GM12891 (cell line): ENCODE measurements at regions not wholly inside any gene's neighbourhood (a gene's known extent, or its start where the extent isn't known, plus 50 kb on each side); places are given as distances from the start of the nearest gene placed in this dataset.
"Not testable (repeated sequence)": the region's sequence is repeated elsewhere in the genome, so short reads cannot be mapped to it uniquely, and the experiment has no call there.

Experiments used
- DNase-seq: peaks from one replicate; pipeline ENCODE4 v3.0.0; 2011; ENCODE audit warnings: low spot score; ENCODE audit not compliant: insufficient read length
- FAIRE-seq: peaks from 2 replicates; lab custom pipeline; 2011; peaks lifted over from hg19 to GRCh38; lab: Jason Lieb, UNC
- PAX5 ChIP-seq: IDR thresholded peaks from 2 replicates; pipeline ENCODE4 v1.6.1; 2011; ENCODE audit warnings: low read length, moderate library complexity, mild to moderate bottlenecking; ENCODE audit not compliant: insufficient read depth, severe bottlenecking
- POLR2A ChIP-seq: IDR thresholded peaks from 2 replicates; pipeline ENCODE4 v1.6.1; 2011; ENCODE audit warnings: low read depth, low read length, control low read depth
- POLR2AphosphoS5 ChIP-seq: IDR thresholded peaks from 2 replicates; pipeline ENCODE4 v1.6.1; 2011; ENCODE audit warnings: low read depth, low read length, control low read depth
- POU2F2 ChIP-seq: IDR thresholded peaks from 2 replicates; pipeline ENCODE4 v1.6.1; 2011; ENCODE audit warnings: low read depth, mild to moderate bottlenecking, control low read depth, low read length, moderate library complexity
- SPI1 ChIP-seq: IDR thresholded peaks from 2 replicates; pipeline ENCODE4 v1.6.1; 2011; ENCODE audit warnings: low read depth, low read length, control low read depth
- TAF1 ChIP-seq: IDR thresholded peaks from 2 replicates; pipeline ENCODE4 v1.6.1; 2011; ENCODE audit warnings: low read depth, low read length, control low read depth

GRCh38 chr20:52081066-52081465 is 110.5 kb downstream of the ZFP64 start:
- no peak for DNase-seq
- FAIRE-seq: no peak
- TF ChIP-seq SPI1: no peak
- TF ChIP-seq POLR2A: no peak
- TF ChIP-seq POU2F2: no peak
- TF ChIP-seq PAX5: no peak
- no peak for TF ChIP-seq TAF1
- no peak for TF ChIP-seq POLR2AphosphoS5

DNA sequence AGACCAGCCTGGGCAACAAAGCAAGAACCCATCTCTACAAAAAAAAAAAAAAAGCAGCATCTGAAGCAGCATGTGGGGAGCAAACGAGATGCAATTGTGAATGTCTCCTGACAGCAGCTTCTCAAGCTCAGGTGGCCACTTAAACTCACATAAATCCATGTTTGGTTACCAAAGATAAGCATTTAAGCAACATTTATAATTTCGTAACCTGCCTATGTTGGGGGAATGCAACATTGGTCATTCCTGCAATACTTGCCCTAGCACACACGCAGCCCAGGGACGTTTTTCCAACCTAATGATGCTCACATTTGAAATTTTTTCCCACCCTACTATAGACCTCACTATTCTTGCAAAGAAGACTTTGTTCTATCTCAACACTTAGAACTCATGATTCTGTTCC is 113.3 kb downstream of the ZFP64 start:
- TF ChIP-seq TAF1: no peak
- no peak for TF ChIP-seq PAX5
- TF ChIP-seq POLR2AphosphoS5: no peak
- TF ChIP-seq POU2F2: no peak
- no peak for TF ChIP-seq SPI1
- TF ChIP-seq POLR2A: no peak
- FAIRE-seq (no peak), DNase-seq (no peak)

- no peak for DNase-seq
- no peak for FAIRE-seq
- TF ChIP-seq TAF1: no peak
- TF ChIP-seq POLR2AphosphoS5: no peak
- no peak for TF ChIP-seq POU2F2
- no peak for TF ChIP-seq PAX5
- no peak for TF ChIP-seq SPI1
- no peak for TF ChIP-seq POLR2A
These were observed 115.4 kb downstream of the ZFP64 start for GRCh38 chr20:52076164-52076563.

- no peak for FAIRE-seq
- TF ChIP-seq POU2F2 (no peak), PAX5 (no peak), POLR2A (no peak), SPI1 (no peak), TAF1 (no peak), POLR2AphosphoS5 (no peak)
- DNase-seq: no peak
These were observed 116.2 kb downstream of the ZFP64 start for GRCh38 chr20:52075400-52075799.

GRCh38 chr20:52071136-52071535 is 120.4 kb downstream of the ZFP64 start:
- TF ChIP-seq PAX5: no peak
- TF ChIP-seq TAF1: no peak
- no peak for TF ChIP-seq SPI1
- TF ChIP-seq POLR2AphosphoS5: no peak
- no peak for TF ChIP-seq POU2F2
- TF ChIP-seq POLR2A: no peak
- FAIRE-seq: no peak

DNA sequence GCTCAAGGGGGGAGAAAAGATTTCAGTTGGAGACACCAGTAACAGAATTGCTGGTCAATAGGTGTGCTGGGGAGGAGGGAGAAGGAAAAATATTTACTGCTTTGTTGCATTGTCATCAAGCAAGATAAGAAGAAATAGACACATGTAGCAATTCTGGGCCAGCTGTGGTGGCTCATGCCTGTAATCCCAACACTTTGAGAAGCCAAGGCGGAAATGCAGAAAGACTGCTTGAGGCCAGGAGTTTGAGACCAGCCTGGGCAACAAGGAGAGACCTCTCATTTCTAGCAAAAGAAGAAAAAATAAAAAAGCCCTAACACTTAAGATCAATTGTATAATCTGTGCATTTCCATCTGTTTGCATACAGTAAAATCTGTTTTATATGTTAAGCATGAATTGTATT is 126.6 kb downstream of the ZFP64 start:
- DNase-seq: no peak
- TF ChIP-seq POLR2A (no peak), PAX5 (no peak), SPI1 (no peak), POU2F2 (no peak), POLR2AphosphoS5 (no peak), TAF1 (no peak)

More at GRCh38 chr20:52071136-52071535, 120.4 kb downstream of the ZFP64 start:
- DNase-seq: no peak

GRCh38 chr20:52062452-52063209 is 128.9 kb downstream of the ZFP64 start:
- FAIRE-seq (no peak), DNase-seq (no peak)
- no peak for TF ChIP-seq SPI1
- no peak for TF ChIP-seq POLR2A
- no peak for TF ChIP-seq POLR2AphosphoS5
- no peak for TF ChIP-seq TAF1
- no peak for TF ChIP-seq POU2F2
- TF ChIP-seq PAX5: no peak

More for the DNA sequence above, 126.6 kb downstream of the ZFP64 start:
- FAIRE-seq: no peak

DNA sequence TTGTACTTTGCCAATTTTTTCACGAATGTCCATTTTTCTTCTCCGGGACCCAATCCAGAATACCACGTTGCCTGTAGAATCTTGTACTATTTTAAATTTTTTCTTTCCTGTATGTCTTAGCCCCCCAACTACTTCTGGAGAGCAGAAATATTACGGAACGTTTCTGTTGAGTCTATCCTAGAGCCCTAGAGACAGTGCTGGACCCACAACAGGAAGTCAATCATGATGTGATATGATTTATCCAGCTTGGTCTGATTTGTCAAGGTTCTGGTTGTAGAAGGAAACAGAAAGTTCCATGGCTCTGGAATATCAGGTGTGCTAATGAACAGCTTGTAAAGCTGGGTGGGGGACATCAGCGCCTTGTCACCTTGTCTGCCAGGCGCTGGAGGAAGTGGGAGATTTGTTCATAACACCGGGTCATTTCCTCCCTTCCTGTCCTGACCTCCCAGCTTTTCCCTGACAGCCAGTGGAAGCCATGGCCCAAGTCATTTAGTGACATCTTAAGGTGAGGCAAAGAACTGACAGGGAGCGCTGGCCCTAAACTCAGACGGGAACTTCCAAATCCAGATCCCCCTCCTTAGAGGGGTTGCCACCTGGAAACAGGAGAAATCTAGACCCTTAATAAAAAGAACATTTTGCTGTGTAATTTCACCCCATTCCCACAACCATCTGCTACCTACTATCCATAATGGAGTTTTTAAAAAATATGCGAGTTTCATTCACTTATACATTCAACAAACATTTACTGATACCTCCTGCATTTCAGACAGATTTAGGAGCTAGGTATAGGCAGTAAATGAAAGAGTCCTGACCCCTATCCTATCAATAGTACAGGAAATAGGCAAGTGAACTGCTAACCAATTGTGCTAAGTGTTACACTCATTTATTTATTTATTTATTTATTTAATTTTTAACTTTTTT is 130.5 kb downstream of the ZFP64 start:
- FAIRE-seq (no peak), DNase-seq (no peak)
- no peak for TF ChIP-seq POLR2AphosphoS5
- no peak for TF ChIP-seq SPI1
- TF ChIP-seq TAF1: no peak
- no peak for TF ChIP-seq POLR2A
- TF ChIP-seq POU2F2: no peak

- FAIRE-seq, DNase-seq: not testable (repeated sequence)
These were observed 134.4 kb downstream of the ZFP64 start for GRCh38 chr20:52057133-52057532.
